Transverse colon (tissue), 4 donors: ENCODE measurements at regions not wholly inside any gene's neighbourhood (a gene's known extent, or its start where the extent isn't known, plus 50 kb on each side); places are given as distances from the start of the nearest gene placed in this dataset.
"Not testable (repeated sequence)": the region's sequence is repeated elsewhere in the genome, so short reads cannot be mapped to it uniquely, and the experiment has no call there.

Source experiments
- DNase-seq: peaks from one replicate; pipeline ENCODE4 v3.0.0-alpha.2; 2019
- H3K27ac ChIP-seq, 4 donors: fragments of 200-600 bp; sonication (generic); 2 replicates each; pipeline ENCODE4 v1.5.1; 2016 to 2018; ENCODE audit warnings: inconsistent platforms in 4 of 4
- H3K27me3 ChIP-seq: fragments of 200-600 bp; sonication (generic); 2 replicates; pipeline ENCODE4 v1.5.1; 2017; ENCODE audit warnings: inconsistent platforms
- H3K36me3 ChIP-seq, 4 donors: fragments of 200-600 bp; sonication (generic); 2 replicates each; pipeline ENCODE4 v1.5.1; 2017 to 2019; ENCODE audit warnings: inconsistent platforms in 4 of 4
- H3K4me1 ChIP-seq, 4 donors: fragments of 200-600 bp; sonication (generic); 2 replicates each; pipeline ENCODE4 v1.5.1; 2017 to 2020; ENCODE audit warnings: inconsistent platforms in 4 of 4
- H3K4me3 ChIP-seq, 4 donors: fragments of 200-600 bp; sonication (generic); 1 replicate in 1 of 4; 2 replicates in 3 of 4; pipeline versions ENCODE4 v1.5.1 to v1.6.1; 2017 to 2019; ENCODE audit warnings: inconsistent platforms in 4 of 4
- H3K9me3 ChIP-seq, 2 donors: fragments of 200-600 bp; sonication (generic); 2 replicates each; pipeline ENCODE4 v1.5.1; 2017 to 2019; ENCODE audit warnings: inconsistent platforms in 2 of 2
- WGBS, 2 donors: methylation state at CpG; one replicate each; pipeline ENCODE4 v1.1.5; 2018; ENCODE audit warnings: low coverage in 1 of 2; 5-methylcytosine and 5-hydroxymethylcytosine counted together
- in situ Hi-C, 4 donors: fragments of 200-750 bp; cut with MboI; loops; one replicate each; pipeline versions ENCODE4 v1.15.0 to v1.15.1; 2017; ENCODE audit warnings: low sequenced_read_pairs in 3 of 4, low pct_ligation_motif_present in 1 of 4, low pct_unique_long_range_greater_than_20kb in 1 of 4
- intact Hi-C: fragments of 100-400 bp; cut with DNase I; formaldehyde crosslinking; loops from one replicate; pipeline ENCODE4 v1.15.1; 2023; ENCODE audit warnings: low total_unique reads

- H3K27me3 ChIP-seq, intact Hi-C loops, in situ Hi-C loops, H3K9me3 ChIP-seq, H3K4me1 ChIP-seq, H3K36me3 ChIP-seq, H3K4me3 ChIP-seq, H3K27ac ChIP-seq: not testable (repeated sequence)
- peak; percentile 12 for DNase-seq
- no CpG with 5 or more reads among the region's 25 CpGs for WGBS, 2 donors
Measured at GRCh38 chr21:6428498-6429092, 4092.8 kb upstream of the TPTE start.

GRCh38 chr21:6429924-6430323, 4091.5 kb upstream of the TPTE start:
- in situ Hi-C loops, DNase-seq, H3K27me3 ChIP-seq, H3K36me3 ChIP-seq, H3K4me3 ChIP-seq, intact Hi-C loops, H3K9me3 ChIP-seq, H3K4me1 ChIP-seq, H3K27ac ChIP-seq: not testable (repeated sequence)
- no CpG with 5 or more reads among the region's 8 CpGs for WGBS, 2 donors

- H3K27me3 ChIP-seq, H3K36me3 ChIP-seq, intact Hi-C loops, H3K27ac ChIP-seq, H3K4me1 ChIP-seq, H3K9me3 ChIP-seq, H3K4me3 ChIP-seq, in situ Hi-C loops, DNase-seq: not testable (repeated sequence)
- 100% methylated on average over 1 of the region's 12 CpGs; no CpG with 5 or more reads in 1 of the 2 donors for WGBS, 2 donors
Measured at GRCh38 chr21:6433149-6433548, 4088.2 kb upstream of the TPTE start.

GRCh38 chr21:6436205-6436604, 4085.2 kb upstream of the TPTE start:
- H3K27ac ChIP-seq, H3K9me3 ChIP-seq, H3K4me1 ChIP-seq, H3K36me3 ChIP-seq, in situ Hi-C loops, intact Hi-C loops, DNase-seq, H3K27me3 ChIP-seq, H3K4me3 ChIP-seq: not testable (repeated sequence)
- 81% methylated on average over 6 of the region's 15 CpGs; no CpG with 5 or more reads in 1 of the 2 donors for WGBS, 2 donors

- 53% methylated on average over 6 of the region's 21 CpGs; no CpG with 5 or more reads in 1 of the 2 donors for WGBS, 2 donors
- intact Hi-C loops, DNase-seq: not testable (repeated sequence)
Measured at GRCh38 chr21:6436971-6437833, 4084.2 kb upstream of the TPTE start.

GRCh38 chr21:6437834-6438187, 4083.6 kb upstream of the TPTE start:
- H3K4me1 ChIP-seq, H3K27me3 ChIP-seq, H3K4me3 ChIP-seq, H3K36me3 ChIP-seq, in situ Hi-C loops, DNase-seq, intact Hi-C loops, H3K27ac ChIP-seq, H3K9me3 ChIP-seq: not testable (repeated sequence)
- no CpG with 5 or more reads among the region's 7 CpGs for WGBS, 2 donors

More at GRCh38 chr21:6436971-6437833, 4084.2 kb upstream of the TPTE start:
- H3K4me1 ChIP-seq, H3K9me3 ChIP-seq, in situ Hi-C loops, H3K4me3 ChIP-seq, H3K36me3 ChIP-seq, H3K27ac ChIP-seq, H3K27me3 ChIP-seq: not testable (repeated sequence)

GRCh38 chr21:6439058-6439457, 4082.3 kb upstream of the TPTE start:
- DNase-seq, H3K27ac ChIP-seq, H3K4me3 ChIP-seq, intact Hi-C loops, in situ Hi-C loops, H3K36me3 ChIP-seq, H3K4me1 ChIP-seq, H3K27me3 ChIP-seq, H3K9me3 ChIP-seq: not testable (repeated sequence)
- WGBS, 2 donors = no CpG with 5 or more reads among the region's 10 CpGs

GRCh38 chr21:6454648-6455340, 4066.6 kb upstream of the TPTE start:
- no CpG with 5 or more reads among the region's 26 CpGs for WGBS, 2 donors
- H3K4me1 ChIP-seq, H3K27me3 ChIP-seq, intact Hi-C loops, H3K4me3 ChIP-seq, in situ Hi-C loops, H3K27ac ChIP-seq, H3K9me3 ChIP-seq, H3K36me3 ChIP-seq, DNase-seq: not testable (repeated sequence)

GRCh38 chr21:6456011-6456661, 4065.2 kb upstream of the TPTE start:
- H3K27me3 ChIP-seq, H3K9me3 ChIP-seq, in situ Hi-C loops, DNase-seq, H3K36me3 ChIP-seq, H3K4me1 ChIP-seq, intact Hi-C loops, H3K4me3 ChIP-seq, H3K27ac ChIP-seq: not testable (repeated sequence)
- WGBS, 2 donors = no CpG with 5 or more reads among the region's 18 CpGs

- in situ Hi-C loops = not testable (repeated sequence)
Measured at GRCh38 chr21:6459761-6460160, 4061.6 kb upstream of the TPTE start.

More at GRCh38 chr21:6459761-6460160, 4061.6 kb upstream of the TPTE start:
- H3K9me3 ChIP-seq, DNase-seq, H3K4me3 ChIP-seq, H3K36me3 ChIP-seq, H3K4me1 ChIP-seq, H3K27me3 ChIP-seq, intact Hi-C loops, H3K27ac ChIP-seq: not testable (repeated sequence)
- 58% methylated on average over 4 of the region's 12 CpGs; no CpG with 5 or more reads in 1 of the 2 donors for WGBS, 2 donors
